GM21360 (cell line): ENCODE measurements at regions not wholly inside any gene's neighbourhood (a gene's known extent, or its start where the extent isn't known, plus 50 kb on each side); places are given as distances from the start of the nearest gene placed in this dataset.

Source experiments
- ATAC-seq: cut with Tn5 transposase; IDR thresholded peaks from one replicate; pipeline ENCODE4 v1.9.1; 2021; ENCODE audit warnings: mild to moderate bottlenecking, moderate library complexity; ENCODE audit not compliant: unreplicated experiment

GRCh38 chr4:34138385-34138784 lies 2105.9 kb downstream of the ARAP2 start:
- no peak for ATAC-seq

GRCh38 chr4:34139346-34139745 lies 2105.0 kb downstream of the ARAP2 start:
- ATAC-seq = no peak

GRCh38 chr4:34148322-34148908 lies 2095.9 kb downstream of the ARAP2 start:
- no peak for ATAC-seq

GRCh38 chr4:34157547-34157946 lies 2086.8 kb downstream of the ARAP2 start:
- no peak for ATAC-seq

GRCh38 chr4:34158878-34159277 lies 2085.4 kb downstream of the ARAP2 start:
- no peak for ATAC-seq

GRCh38 chr4:34170946-34171345 lies 2073.4 kb downstream of the ARAP2 start:
- ATAC-seq = no peak

GRCh38 chr4:34176609-34177008 lies 2067.7 kb downstream of the ARAP2 start:
- no peak for ATAC-seq

GRCh38 chr4:34178476-34178875 lies 2065.8 kb downstream of the ARAP2 start:
- no peak for ATAC-seq

- ATAC-seq = no peak
These were observed 2062.9 kb downstream of the ARAP2 start for GRCh38 chr4:34181311-34181841.

- no peak for ATAC-seq
These were observed 2062.4 kb downstream of the ARAP2 start for GRCh38 chr4:34181891-34182290.

- ATAC-seq = no peak
These were observed 2062.0 kb downstream of the ARAP2 start for GRCh38 chr4:34182306-34182705.

GRCh38 chr4:34183926-34184325 lies 2060.4 kb downstream of the ARAP2 start:
- ATAC-seq = no peak

- no peak for ATAC-seq
These were observed 2057.3 kb downstream of the ARAP2 start for GRCh38 chr4:34187056-34187455.

- no peak for ATAC-seq
These were observed 2052.9 kb downstream of the ARAP2 start for GRCh38 chr4:34191443-34191842.

- ATAC-seq = no peak
These were observed 2050.7 kb downstream of the ARAP2 start for GRCh38 chr4:34193451-34194154.

- no peak for ATAC-seq
These were observed 2049.7 kb downstream of the ARAP2 start for GRCh38 chr4:34194585-34194984.

GRCh38 chr4:34196375-34196774 lies 2047.9 kb downstream of the ARAP2 start:
- ATAC-seq = no peak

- ATAC-seq = no peak
These were observed 2045.3 kb downstream of the ARAP2 start for GRCh38 chr4:34198966-34199365.

GRCh38 chr4:34200535-34200934 lies 2043.8 kb downstream of the ARAP2 start:
- no peak for ATAC-seq

GRCh38 chr4:34202154-34202553 lies 2042.2 kb downstream of the ARAP2 start:
- no peak for ATAC-seq

- ATAC-seq = no peak
These were observed 2023.7 kb downstream of the ARAP2 start for GRCh38 chr4:34220601-34221000.

- no peak for ATAC-seq
These were observed 2022.3 kb downstream of the ARAP2 start for GRCh38 chr4:34221986-34222385.

GRCh38 chr4:34236118-34236517 lies 2008.2 kb downstream of the ARAP2 start:
- no peak for ATAC-seq
